ENCODE measurements at regions not wholly inside any gene's neighbourhood (a gene's known extent, or its start where the extent isn't known, plus 50 kb on each side); places are given as distances from the start of the nearest gene placed in this dataset.

DNA sequence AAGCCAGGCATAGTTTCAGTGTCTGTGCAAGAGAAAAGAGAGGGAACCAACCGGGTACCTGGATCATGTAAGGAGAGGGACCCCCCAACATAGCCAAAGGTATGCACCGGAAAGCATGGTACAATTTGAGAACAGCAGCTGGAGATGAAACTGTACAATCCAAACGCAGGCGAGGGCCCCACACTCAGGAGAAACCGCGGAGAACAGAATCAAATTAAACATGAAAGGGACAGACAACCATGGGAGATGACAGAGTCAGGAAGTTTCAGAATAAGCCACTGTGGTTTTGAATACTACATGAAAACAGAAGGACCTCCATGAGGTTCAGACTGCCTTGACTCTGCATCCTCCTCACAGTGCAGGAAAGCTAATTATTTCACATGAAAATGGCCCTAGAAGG is 62.9 kb upstream of the SPATA13 start:
- ATAC-seq (ENCODE audit: low FRiP score) (no peak), DNase-seq (ENCODE audit: low spot score) (no peak)
- TF ChIP-seq CTCF (IDR thresholded peaks at IDR 0.05), result no peak

DNA sequence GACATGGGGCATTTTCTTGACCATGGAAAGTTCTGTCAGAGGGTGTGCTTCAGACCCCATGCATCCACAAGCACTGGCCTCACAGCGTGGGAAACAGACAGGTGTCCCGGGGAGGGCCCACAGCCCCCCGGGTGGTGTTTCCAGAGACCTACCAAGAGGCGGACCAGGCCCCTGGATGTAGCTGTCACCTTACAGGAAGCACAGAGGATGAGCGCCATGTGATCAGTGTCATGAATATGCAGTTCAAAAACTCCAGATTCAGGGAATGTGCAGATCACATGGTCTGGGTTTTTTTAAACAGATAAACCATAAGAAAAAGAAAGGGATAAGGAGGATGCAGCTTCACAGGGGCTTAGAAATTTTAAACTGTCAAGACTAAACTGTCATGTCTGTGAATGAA is 61.0 kb upstream of the SPATA13 start:
- TF ChIP-seq CTCF (IDR thresholded peaks at IDR 0.05), result no peak
- no peak for ATAC-seq (ENCODE audit: low FRiP score)
- DNase-seq (ENCODE audit: low spot score), result no peak

GRCh38 chr13:24100188-24100587 is 60.3 kb upstream of the SPATA13 start:
- ATAC-seq (ENCODE audit: low FRiP score), result no peak
- TF ChIP-seq CTCF (IDR thresholded peaks at IDR 0.05), result no peak

GRCh38 chr13:24103782-24104372 is 56.6 kb upstream of the SPATA13 start:
- TF ChIP-seq CTCF (IDR thresholded peaks at IDR 0.05), result no peak
- no peak for DNase-seq (ENCODE audit: low spot score)
- ATAC-seq (ENCODE audit: low FRiP score), result no peak

More at GRCh38 chr13:24100188-24100587, 60.3 kb upstream of the SPATA13 start:
- no peak for DNase-seq (ENCODE audit: low spot score)

- DNase-seq (ENCODE audit: low spot score) (no peak), ATAC-seq (ENCODE audit: low FRiP score) (no peak)
- no peak for TF ChIP-seq CTCF (IDR thresholded peaks at IDR 0.05)
Observed at GRCh38 chr13:24104723-24105122, 55.8 kb upstream of the SPATA13 start.

GRCh38 chr13:24106429-24106828 is 54.1 kb upstream of the SPATA13 start:
- TF ChIP-seq CTCF (IDR thresholded peaks at IDR 0.05), result no peak
- DNase-seq (ENCODE audit: low spot score), result no peak
- no peak for ATAC-seq (ENCODE audit: low FRiP score)

DNA sequence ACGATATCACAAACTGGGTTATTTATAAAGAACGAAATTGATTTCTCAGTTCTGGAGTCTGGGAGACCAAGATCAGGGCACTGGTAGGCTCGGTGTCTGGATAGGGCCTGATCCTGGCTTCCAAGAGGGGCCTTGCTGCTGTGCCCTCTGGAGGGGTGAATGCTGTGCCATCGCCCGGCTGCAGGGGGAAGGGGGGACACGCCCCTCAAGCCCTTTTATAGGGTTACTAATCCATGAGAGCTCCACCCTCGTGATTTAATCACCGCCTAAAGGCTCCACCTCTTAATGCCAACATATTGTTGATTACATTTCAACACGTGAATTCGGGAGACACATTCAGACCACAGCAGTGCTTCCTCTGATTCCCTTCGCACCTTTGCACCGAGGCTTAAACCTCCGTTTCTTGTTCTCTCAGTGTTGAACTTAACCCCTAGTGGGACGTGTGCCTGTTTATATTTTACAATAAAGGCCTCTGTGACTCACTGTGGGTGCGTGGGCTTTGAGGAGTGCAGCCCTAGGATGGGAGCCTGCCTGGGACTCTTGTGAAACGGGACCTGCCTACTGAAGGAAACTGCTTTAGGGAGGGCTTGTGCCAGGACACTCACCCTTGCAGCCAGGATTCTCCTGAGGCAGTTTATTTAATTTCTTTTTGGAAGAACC is 52.4 kb upstream of the SPATA13 start:
- no peak for DNase-seq (ENCODE audit: low spot score)
- no peak for ATAC-seq (ENCODE audit: low FRiP score)
- no peak for TF ChIP-seq CTCF (IDR thresholded peaks at IDR 0.05)

Measured in omental fat pad (tissue), 3 donors.